ENCODE measurements at regions not wholly inside any gene's neighbourhood (a gene's known extent, or its start where the extent isn't known, plus 50 kb on each side); places are given as distances from the start of the nearest gene placed in this dataset.

DNA sequence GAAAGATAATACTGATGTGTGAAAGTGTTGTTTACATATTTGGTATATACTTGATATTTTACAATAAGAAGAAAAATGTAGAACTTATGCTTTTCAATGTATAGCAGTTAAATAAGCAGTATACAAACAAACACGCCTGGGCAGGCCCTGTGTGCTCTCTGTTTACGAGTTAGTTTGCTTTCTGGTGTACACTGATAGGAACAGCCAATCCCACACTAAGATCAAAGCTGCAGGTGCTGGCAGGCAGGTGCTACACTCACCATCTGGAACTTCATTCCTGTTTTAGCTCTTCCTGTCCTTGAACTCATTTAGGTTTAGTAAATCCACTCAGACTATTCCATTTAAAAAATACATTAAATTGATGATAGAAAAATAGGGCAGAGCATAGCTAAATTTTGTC, 614.7 kb upstream of the ST8SIA4 start:
- no peak overlapping the region for H3K27ac ChIP-seq (ENCODE audit: low read depth)
- Mint-ChIP-seq H3K27ac (no peak overlapping the region), H3K27me3 (ENCODE audit: insufficient read depth, low read depth, poor library complexity) (no peaks in the 10 kb centered on the region), H3K9me3 (peaks cover 25% of the 10 kb centered on the region; the same call in 2 of the 3 replicates), H3K4me1 (peaks cover 2% of the 10 kb centered on the region; the same call in 1 of the 3 replicates), H3K4me3 (no peak overlapping the region), H3K36me3 (ENCODE audit: low read depth) (peaks cover 16% of the 10 kb centered on the region)
- H3K4me3 ChIP-seq, result no peak overlapping the region
- no peak overlapping the region for H3K4me2 ChIP-seq
- H3K4me1 ChIP-seq (ENCODE audit: insufficient read depth), result no peaks in the 10 kb centered on the region
- no peak for ATAC-seq
- TF ChIP-seq, protein P1, sequence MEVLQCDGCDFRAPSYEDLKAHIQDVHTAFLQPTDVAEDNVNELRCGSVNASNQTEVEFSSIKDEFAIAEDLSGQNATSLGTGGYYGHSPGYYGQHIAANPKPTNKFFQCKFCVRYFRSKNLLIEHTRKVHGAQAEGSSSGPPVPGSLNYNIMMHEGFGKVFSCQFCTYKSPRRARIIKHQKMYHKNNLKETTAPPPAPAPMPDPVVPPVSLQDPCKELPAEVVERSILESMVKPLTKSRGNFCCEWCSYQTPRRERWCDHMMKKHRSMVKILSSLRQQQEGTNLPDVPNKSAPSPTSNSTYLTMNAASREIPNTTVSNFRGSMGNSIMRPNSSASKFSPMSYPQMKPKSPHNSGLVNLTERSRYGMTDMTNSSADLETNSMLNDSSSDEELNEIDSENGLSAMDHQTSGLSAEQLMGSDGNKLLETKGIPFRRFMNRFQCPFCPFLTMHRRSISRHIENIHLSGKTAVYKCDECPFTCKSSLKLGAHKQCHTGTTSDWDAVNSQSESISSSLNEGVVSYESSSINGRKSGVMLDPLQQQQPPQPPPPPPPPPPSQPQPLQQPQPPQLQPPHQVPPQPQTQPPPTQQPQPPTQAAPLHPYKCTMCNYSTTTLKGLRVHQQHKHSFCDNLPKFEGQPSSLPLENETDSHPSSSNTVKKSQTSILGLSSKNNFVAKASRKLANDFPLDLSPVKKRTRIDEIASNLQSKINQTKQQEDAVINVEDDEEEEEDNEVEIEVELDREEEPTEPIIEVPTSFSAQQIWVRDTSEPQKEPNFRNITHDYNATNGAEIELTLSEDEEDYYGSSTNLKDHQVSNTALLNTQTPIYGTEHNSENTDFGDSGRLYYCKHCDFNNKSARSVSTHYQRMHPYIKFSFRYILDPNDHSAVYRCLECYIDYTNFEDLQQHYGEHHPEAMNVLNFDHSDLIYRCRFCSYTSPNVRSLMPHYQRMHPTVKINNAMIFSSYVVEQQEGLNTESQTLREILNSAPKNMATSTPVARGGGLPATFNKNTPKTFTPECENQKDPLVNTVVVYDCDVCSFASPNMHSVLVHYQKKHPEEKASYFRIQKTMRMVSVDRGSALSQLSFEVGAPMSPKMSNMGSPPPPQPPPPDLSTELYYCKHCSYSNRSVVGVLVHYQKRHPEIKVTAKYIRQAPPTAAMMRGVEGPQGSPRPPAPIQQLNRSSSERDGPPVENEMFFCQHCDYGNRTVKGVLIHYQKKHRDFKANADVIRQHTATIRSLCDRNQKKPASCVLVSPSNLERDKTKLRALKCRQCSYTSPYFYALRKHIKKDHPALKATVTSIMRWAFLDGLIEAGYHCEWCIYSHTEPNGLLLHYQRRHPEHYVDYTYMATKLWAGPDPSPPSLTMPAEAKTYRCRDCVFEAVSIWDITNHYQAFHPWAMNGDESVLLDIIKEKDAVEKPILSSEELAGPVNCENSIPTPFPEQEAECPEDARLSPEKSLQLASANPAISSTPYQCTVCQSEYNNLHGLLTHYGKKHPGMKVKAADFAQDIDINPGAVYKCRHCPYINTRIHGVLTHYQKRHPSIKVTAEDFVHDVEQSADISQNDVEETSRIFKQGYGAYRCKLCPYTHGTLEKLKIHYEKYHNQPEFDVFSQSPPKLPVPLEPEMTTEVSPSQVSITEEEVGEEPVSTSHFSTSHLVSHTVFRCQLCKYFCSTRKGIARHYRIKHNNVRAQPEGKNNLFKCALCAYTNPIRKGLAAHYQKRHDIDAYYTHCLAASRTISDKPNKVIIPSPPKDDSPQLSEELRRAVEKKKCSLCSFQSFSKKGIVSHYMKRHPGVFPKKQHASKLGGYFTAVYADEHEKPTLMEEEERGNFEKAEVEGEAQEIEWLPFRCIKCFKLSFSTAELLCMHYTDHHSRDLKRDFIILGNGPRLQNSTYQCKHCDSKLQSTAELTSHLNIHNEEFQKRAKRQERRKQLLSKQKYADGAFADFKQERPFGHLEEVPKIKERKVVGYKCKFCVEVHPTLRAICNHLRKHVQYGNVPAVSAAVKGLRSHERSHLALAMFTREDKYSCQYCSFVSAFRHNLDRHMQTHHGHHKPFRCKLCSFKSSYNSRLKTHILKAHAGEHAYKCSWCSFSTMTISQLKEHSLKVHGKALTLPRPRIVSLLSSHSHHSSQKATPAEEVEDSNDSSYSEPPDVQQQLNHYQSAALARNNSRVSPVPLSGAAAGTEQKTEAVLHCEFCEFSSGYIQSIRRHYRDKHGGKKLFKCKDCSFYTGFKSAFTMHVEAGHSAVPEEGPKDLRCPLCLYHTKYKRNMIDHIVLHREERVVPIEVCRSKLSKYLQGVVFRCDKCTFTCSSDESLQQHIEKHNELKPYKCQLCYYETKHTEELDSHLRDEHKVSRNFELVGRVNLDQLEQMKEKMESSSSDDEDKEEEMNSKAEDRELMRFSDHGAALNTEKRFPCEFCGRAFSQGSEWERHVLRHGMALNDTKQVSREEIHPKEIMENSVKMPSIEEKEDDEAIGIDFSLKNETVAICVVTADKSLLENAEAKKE (CRISPR knock-in tag; IDR thresholded peaks at IDR 0.05), result no peak
- TF ChIP-seq ZNF114 (CRISPR knock-in tag; IDR thresholded peaks at IDR 0.05) (no peak), NANOG (IDR thresholded peaks at IDR 0.05; ENCODE audit: borderline replicate concordance) (no peak), EZH2 (IDR thresholded peaks at IDR 0.05; ENCODE audit: low read depth, unreplicated experiment) (no peak), POLR2AphosphoS5 (IDR thresholded peaks at IDR 0.05; ENCODE audit: low read depth) (no peak), JUNB (IDR thresholded peaks at IDR 0.05; ENCODE audit: unreplicated experiment) (no peak), EZH2phosphoT487 (IDR thresholded peaks at IDR 0.05; ENCODE audit: unreplicated experiment) (no peak)
- TF ChIP-seq, protein P2, sequence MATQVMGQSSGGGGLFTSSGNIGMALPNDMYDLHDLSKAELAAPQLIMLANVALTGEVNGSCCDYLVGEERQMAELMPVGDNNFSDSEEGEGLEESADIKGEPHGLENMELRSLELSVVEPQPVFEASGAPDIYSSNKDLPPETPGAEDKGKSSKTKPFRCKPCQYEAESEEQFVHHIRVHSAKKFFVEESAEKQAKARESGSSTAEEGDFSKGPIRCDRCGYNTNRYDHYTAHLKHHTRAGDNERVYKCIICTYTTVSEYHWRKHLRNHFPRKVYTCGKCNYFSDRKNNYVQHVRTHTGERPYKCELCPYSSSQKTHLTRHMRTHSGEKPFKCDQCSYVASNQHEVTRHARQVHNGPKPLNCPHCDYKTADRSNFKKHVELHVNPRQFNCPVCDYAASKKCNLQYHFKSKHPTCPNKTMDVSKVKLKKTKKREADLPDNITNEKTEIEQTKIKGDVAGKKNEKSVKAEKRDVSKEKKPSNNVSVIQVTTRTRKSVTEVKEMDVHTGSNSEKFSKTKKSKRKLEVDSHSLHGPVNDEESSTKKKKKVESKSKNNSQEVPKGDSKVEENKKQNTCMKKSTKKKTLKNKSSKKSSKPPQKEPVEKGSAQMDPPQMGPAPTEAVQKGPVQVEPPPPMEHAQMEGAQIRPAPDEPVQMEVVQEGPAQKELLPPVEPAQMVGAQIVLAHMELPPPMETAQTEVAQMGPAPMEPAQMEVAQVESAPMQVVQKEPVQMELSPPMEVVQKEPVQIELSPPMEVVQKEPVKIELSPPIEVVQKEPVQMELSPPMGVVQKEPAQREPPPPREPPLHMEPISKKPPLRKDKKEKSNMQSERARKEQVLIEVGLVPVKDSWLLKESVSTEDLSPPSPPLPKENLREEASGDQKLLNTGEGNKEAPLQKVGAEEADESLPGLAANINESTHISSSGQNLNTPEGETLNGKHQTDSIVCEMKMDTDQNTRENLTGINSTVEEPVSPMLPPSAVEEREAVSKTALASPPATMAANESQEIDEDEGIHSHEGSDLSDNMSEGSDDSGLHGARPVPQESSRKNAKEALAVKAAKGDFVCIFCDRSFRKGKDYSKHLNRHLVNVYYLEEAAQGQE (IDR thresholded peaks at IDR 0.05; ENCODE audit: unreplicated experiment), result no peak
- H2AFZ ChIP-seq, result no peak overlapping the region
- H3F3A ChIP-seq (replicated peaks; ENCODE audit: low read depth), result no peaks in the 10 kb centered on the region
- H3K36me3 ChIP-seq (ENCODE audit: insufficient read depth), result 0 out of 2 replicates have a peak, but pooled peaks cover 6% of the 10 kb centered on the region
- 0 out of 2 replicates have a peak, but pooled peaks cover 6% of the 10 kb centered on the region for H3K9me2 ChIP-seq (ENCODE audit: insufficient read depth)
- no peaks in the 10 kb centered on the region for H4K20me1 ChIP-seq (replicated peaks; ENCODE audit: insufficient read depth)
- no peaks in the 10 kb centered on the region for H3K27me3 ChIP-seq (ENCODE audit: insufficient read depth)
- DNase-seq (ENCODE audit: low spot score), result no peak
- H3K79me2 ChIP-seq (replicated peaks; ENCODE audit: insufficient read depth), result no peaks in the 10 kb centered on the region
